ENCODE measurements at regions not wholly inside any gene's neighbourhood (a gene's known extent, or its start where the extent isn't known, plus 50 kb on each side); places are given as distances from the start of the nearest gene placed in this dataset.

DNA sequence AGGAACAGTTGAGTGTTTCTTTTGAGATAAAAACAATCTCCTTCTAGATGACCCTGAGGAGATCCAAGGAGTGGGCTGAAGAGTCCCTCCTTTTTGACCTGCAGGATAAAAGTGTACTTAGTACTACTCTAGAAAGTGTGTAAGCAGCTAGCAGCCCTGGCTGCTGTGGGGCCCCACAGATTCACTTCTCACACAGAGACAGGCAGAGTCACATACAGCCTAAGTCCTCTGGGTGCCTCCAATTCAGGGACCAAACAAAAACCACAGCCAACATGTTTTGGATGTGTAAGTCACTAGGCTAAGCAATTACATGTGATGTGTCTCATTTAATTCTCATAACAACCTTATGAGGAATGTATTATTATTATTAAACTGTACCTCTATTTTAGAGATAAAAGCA, 97.1 kb downstream of the TMEM100 start:
- no peak for DNase-seq (ENCODE audit: low spot score in 2 of 2)
- TF ChIP-seq POLR2A (IDR thresholded peaks at IDR 0.05) (no peak), POLR2AphosphoS5 (IDR thresholded peaks at IDR 0.05) (no peak)
- TF ChIP-seq, protein P1, sequence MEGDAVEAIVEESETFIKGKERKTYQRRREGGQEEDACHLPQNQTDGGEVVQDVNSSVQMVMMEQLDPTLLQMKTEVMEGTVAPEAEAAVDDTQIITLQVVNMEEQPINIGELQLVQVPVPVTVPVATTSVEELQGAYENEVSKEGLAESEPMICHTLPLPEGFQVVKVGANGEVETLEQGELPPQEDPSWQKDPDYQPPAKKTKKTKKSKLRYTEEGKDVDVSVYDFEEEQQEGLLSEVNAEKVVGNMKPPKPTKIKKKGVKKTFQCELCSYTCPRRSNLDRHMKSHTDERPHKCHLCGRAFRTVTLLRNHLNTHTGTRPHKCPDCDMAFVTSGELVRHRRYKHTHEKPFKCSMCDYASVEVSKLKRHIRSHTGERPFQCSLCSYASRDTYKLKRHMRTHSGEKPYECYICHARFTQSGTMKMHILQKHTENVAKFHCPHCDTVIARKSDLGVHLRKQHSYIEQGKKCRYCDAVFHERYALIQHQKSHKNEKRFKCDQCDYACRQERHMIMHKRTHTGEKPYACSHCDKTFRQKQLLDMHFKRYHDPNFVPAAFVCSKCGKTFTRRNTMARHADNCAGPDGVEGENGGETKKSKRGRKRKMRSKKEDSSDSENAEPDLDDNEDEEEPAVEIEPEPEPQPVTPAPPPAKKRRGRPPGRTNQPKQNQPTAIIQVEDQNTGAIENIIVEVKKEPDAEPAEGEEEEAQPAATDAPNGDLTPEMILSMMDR (IDR thresholded peaks at IDR 0.05): no peak
- H3K9me3 ChIP-seq: no peaks in the 10 kb centered on the region
- H3K4me1 ChIP-seq: no peaks in the 10 kb centered on the region
- H3K27me3 ChIP-seq: no peaks in the 10 kb centered on the region
- no peaks in the 10 kb centered on the region for H3K36me3 ChIP-seq
- intact Hi-C loops (cut with DNase I; ENCODE audit: low total_unique reads): no loop called here
- no peak overlapping the region for H3K4me3 ChIP-seq
- no peak overlapping the region for H3K27ac ChIP-seq

DNA sequence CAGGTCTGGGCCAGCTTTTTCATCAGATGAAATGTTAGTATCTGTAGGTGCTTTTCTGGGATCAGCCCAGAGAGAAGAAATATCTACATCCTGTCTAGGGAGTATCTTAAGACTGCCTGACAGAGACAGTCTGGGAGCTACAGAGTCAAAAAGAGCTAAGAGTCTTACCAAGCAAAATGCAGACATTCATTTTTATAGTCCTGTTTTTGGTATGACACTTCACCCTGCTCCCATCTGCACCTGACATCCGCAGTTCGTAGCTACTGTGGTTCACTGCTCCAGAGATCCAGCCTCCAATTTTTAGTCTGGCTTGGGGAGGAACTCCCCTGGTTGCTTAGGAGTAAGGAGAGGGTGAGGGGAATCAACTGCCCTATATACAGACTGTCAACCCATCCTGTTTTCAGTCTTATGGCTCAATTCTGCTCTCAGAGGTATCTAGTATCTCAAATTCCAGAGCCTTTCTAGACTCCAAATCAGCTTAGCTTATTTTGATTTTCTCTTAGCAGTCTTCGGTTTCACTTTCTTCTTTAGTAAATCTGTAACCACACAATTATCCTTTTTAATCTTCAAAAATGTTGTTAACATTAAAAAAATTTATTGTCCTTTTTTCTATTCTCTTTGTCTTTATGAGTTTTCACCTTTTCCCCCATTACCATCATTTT, 97.8 kb downstream of the TMEM100 start:
- intact Hi-C loops (cut with DNase I; ENCODE audit: low total_unique reads): no loop called here
- no peak overlapping the region for H3K4me3 ChIP-seq
- no peak for DNase-seq (ENCODE audit: low spot score in 2 of 2)
- H3K36me3 ChIP-seq: no peaks in the 10 kb centered on the region
- H3K27me3 ChIP-seq: no peaks in the 10 kb centered on the region
- no peak overlapping the region for H3K27ac ChIP-seq
- TF ChIP-seq POLR2A (IDR thresholded peaks at IDR 0.05) (no peak), POLR2AphosphoS5 (IDR thresholded peaks at IDR 0.05) (no peak)
- TF ChIP-seq, protein P1 (IDR thresholded peaks at IDR 0.05): no peak
- H3K4me1 ChIP-seq: no peaks in the 10 kb centered on the region
- H3K9me3 ChIP-seq: no peaks in the 10 kb centered on the region

- H3K4me1 ChIP-seq: no peaks in the 10 kb centered on the region
- H3K36me3 ChIP-seq: no peaks in the 10 kb centered on the region
- no peak for DNase-seq (ENCODE audit: low spot score in 2 of 2)
- no peak overlapping the region for H3K4me3 ChIP-seq
- intact Hi-C loops (cut with DNase I; ENCODE audit: low total_unique reads): no loop called here
- TF ChIP-seq POLR2AphosphoS5 (IDR thresholded peaks at IDR 0.05): no peak
- TF ChIP-seq, protein P1 (IDR thresholded peaks at IDR 0.05): no peak
- TF ChIP-seq POLR2A (IDR thresholded peaks at IDR 0.05): no peak
- H3K27ac ChIP-seq: no peak overlapping the region
- H3K9me3 ChIP-seq: no peaks in the 10 kb centered on the region
- H3K27me3 ChIP-seq: no peaks in the 10 kb centered on the region
Observed at GRCh38 chr17:55622547-55622946, 100.1 kb downstream of the TMEM100 start.

- TF ChIP-seq POLR2AphosphoS5 (IDR thresholded peaks at IDR 0.05): no peak
- TF ChIP-seq, protein P1 (IDR thresholded peaks at IDR 0.05): no peak
- TF ChIP-seq POLR2A (IDR thresholded peaks at IDR 0.05): no peak
- Histone ChIP-seq H3K27me3 (no peaks in the 10 kb centered on the region), H3K36me3 (no peaks in the 10 kb centered on the region), H3K9me3 (no peaks in the 10 kb centered on the region), H3K27ac (no peak overlapping the region), H3K4me1 (no peaks in the 10 kb centered on the region), H3K4me3 (no peak overlapping the region)
- intact Hi-C loops (cut with DNase I; ENCODE audit: low total_unique reads): no loop called here
- no peak for DNase-seq (ENCODE audit: low spot score in 2 of 2)
Observed at GRCh38 chr17:55620945-55621344, 101.7 kb downstream of the TMEM100 start.

- intact Hi-C loops (cut with DNase I; ENCODE audit: low total_unique reads): no loop called here
- no peak overlapping the region for H3K27ac ChIP-seq
- no peak for DNase-seq (ENCODE audit: low spot score in 2 of 2)
- H3K9me3 ChIP-seq: no peaks in the 10 kb centered on the region
- no peaks in the 10 kb centered on the region for H3K36me3 ChIP-seq
- H3K4me1 ChIP-seq: no peaks in the 10 kb centered on the region
- no peak overlapping the region for H3K4me3 ChIP-seq
- TF ChIP-seq, protein P1 (IDR thresholded peaks at IDR 0.05): no peak
- no peak for TF ChIP-seq POLR2AphosphoS5 (IDR thresholded peaks at IDR 0.05)
- no peak for TF ChIP-seq POLR2A (IDR thresholded peaks at IDR 0.05)
- H3K27me3 ChIP-seq: no peaks in the 10 kb centered on the region
Observed at GRCh38 chr17:55620023-55620422, 102.6 kb downstream of the TMEM100 start.

Data from breast epithelium (tissue), 4 donors.